GM18873 (cell line): ENCODE measurements at regions not wholly inside any gene's neighbourhood (a gene's known extent, or its start where the extent isn't known, plus 50 kb on each side); places are given as distances from the start of the nearest gene placed in this dataset.
"Not testable (repeated sequence)": the region's sequence is repeated elsewhere in the genome, so short reads cannot be mapped to it uniquely, and the experiment has no call there.

ENCODE experiments used
- ATAC-seq: cut with Tn5 transposase; IDR thresholded peaks from one replicate; pipeline ENCODE4 v1.9.1; 2021; ENCODE audit warnings: mild to moderate bottlenecking, moderate library complexity, moderate number of reproducible peaks; ENCODE audit not compliant: unreplicated experiment, low FRiP score

- ATAC-seq = no peak
Observed at GRCh38 chr4:175033162-175033561, 115.0 kb downstream of the ADAM29 start.

GRCh38 chr4:175034007-175034406, 115.8 kb downstream of the ADAM29 start:
- ATAC-seq = no peak

- no peak for ATAC-seq
Observed at GRCh38 chr4:175034986-175035705, 117.0 kb downstream of the ADAM29 start.

GRCh38 chr4:175035905-175036304, 117.7 kb downstream of the ADAM29 start:
- ATAC-seq = peak; percentile 86

- no peak for ATAC-seq
Observed at GRCh38 chr4:175048111-175048784, 130.1 kb downstream of the ADAM29 start.

- no peak for ATAC-seq
Observed at GRCh38 chr4:175048906-175049305, 130.7 kb downstream of the ADAM29 start.

- no peak for ATAC-seq
Observed at GRCh38 chr4:175051974-175052373, 133.8 kb downstream of the ADAM29 start.

GRCh38 chr4:175054980-175055379, 136.8 kb downstream of the ADAM29 start:
- no peak for ATAC-seq

GRCh38 chr4:175062183-175062592, 144.0 kb downstream of the ADAM29 start:
- no peak for ATAC-seq

GRCh38 chr4:175065228-175065627, 147.1 kb downstream of the ADAM29 start:
- no peak for ATAC-seq

GRCh38 chr4:175066923-175067627, 148.9 kb downstream of the ADAM29 start:
- no peak for ATAC-seq

- no peak for ATAC-seq
Observed at GRCh38 chr4:175068266-175068665, 150.1 kb downstream of the ADAM29 start.

GRCh38 chr4:175070444-175070843, 152.3 kb downstream of the ADAM29 start:
- no peak for ATAC-seq

- ATAC-seq = no peak
Observed at GRCh38 chr4:175071123-175071522, 153.0 kb downstream of the ADAM29 start.

- ATAC-seq = no peak
Observed at GRCh38 chr4:175087145-175087544, 169.0 kb downstream of the ADAM29 start.

- no peak for ATAC-seq
Observed at GRCh38 chr4:175090116-175090515, 172.0 kb downstream of the ADAM29 start.

- ATAC-seq = no peak
Observed at GRCh38 chr4:175091649-175092048, 173.5 kb downstream of the ADAM29 start.

GRCh38 chr4:175092114-175092513, 174.0 kb downstream of the ADAM29 start:
- ATAC-seq = no peak

- ATAC-seq = not testable (repeated sequence)
Observed at GRCh38 chr4:175093055-175093454, 174.9 kb downstream of the ADAM29 start.

- ATAC-seq = no peak
Observed at GRCh38 chr4:175103403-175103802, 185.2 kb downstream of the ADAM29 start.

GRCh38 chr4:175106301-175106700, 188.1 kb downstream of the ADAM29 start:
- no peak for ATAC-seq
